Prostate gland (tissue), 2 donors: ENCODE measurements at regions not wholly inside any gene's neighbourhood (a gene's known extent, or its start where the extent isn't known, plus 50 kb on each side); places are given as distances from the start of the nearest gene placed in this dataset.
A peak's percentile ranks its signal among the peaks of the same experiment; 100 is the strongest.
"Not testable (repeated sequence)": the region's sequence is repeated elsewhere in the genome, so short reads cannot be mapped to it uniquely, and the experiment has no call there.

Experiments
- DNase-seq: peaks from one replicate; pipeline ENCODE4 v3.0.0-alpha.2; 2019; ENCODE audit warnings: low spot score
- H3K27ac ChIP-seq, 2 donors: fragments of 200-600 bp; sonication (generic); 2 replicates each; pipeline ENCODE4 v1.5.1; 2017 to 2019
- H3K27me3 ChIP-seq: fragments of 200-600 bp; sonication (generic); replicated peaks from 2 replicates; pipeline ENCODE4 v1.5.1; 2019; ENCODE audit not compliant: insufficient read depth
- H3K36me3 ChIP-seq, 2 donors: fragments of 200-600 bp; sonication (generic); 1 replicate in 1 of 2; 2 replicates in 1 of 2; pipeline versions ENCODE4 v1.5.1 to v1.8.1; 2017 to 2019
- H3K4me1 ChIP-seq: fragments of 200-600 bp; sonication (generic); replicated peaks from 2 replicates; pipeline ENCODE4 v1.5.1; 2019
- H3K4me3 ChIP-seq, 2 donors: fragments of 200-600 bp; sonication (generic); 2 replicates each; pipeline ENCODE4 v1.5.1; 2017 to 2019
- H3K9me3 ChIP-seq: fragments of 200-600 bp; sonication (generic); 2 replicates; pipeline ENCODE4 v1.5.1; 2017
- POLR2A ChIP-seq: fragments of 450-650 bp; IDR thresholded peaks from one replicate; pipeline ENCODE4 v1.6.1; 2016; ENCODE audit warnings: antibody characterized with exemption, mild to moderate bottlenecking
- POLR2AphosphoS5 ChIP-seq: sonication (generic); formaldehyde crosslinking; IDR thresholded peaks from one replicate; pipeline ENCODE4 v1.6.1; 2017; ENCODE audit warnings: antibody characterized with exemption
- WGBS: methylation state at CpG from one replicate; pipeline ENCODE4 v1.1.5; 2018; 5-methylcytosine and 5-hydroxymethylcytosine counted together
- intact Hi-C: fragments of 100-400 bp; cut with DNase I; formaldehyde crosslinking; loops from one replicate; pipeline ENCODE4 v1.14.2; 2022
- TF ChIP-seq, protein P1 (sequence below), 4 experiments: fragments of 200-600 bp in 2 of 4; fragments of 450-650 bp in 2 of 4; sonication (generic) in 2 of 4; IDR thresholded peaks; 1 replicate in 3 of 4; 2 replicates in 1 of 4; pipeline ENCODE4 v1.5.1; 2016 to 2019; ENCODE audit warnings: antibody characterized with exemption in 4 of 4, mild to moderate bottlenecking in 2 of 4, moderate library complexity in 2 of 4

DNA sequence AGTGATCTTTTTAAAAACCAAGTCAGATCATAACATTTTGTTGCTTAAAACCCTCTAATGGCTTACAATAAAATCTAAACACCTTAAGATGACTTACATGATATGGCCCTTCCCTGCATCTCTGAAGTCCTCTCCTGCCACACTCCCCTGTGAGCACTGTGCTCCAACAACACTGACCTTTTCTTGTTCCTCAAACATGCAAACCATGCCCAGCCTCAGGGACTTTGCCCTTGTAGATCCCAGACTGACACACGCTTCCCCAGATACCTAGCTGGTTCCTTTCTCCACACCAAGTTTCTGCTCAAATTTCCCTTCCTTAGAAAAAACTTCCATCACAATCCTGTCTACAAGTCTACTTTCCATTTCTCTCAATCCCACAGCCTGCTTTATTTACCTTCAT lies 128.6 kb downstream of the IPO8 start:
- Histone ChIP-seq H3K4me3 (no peak overlapping the region), H3K9me3 (no peaks in the 10 kb centered on the region), H3K36me3 (no peaks in the 10 kb centered on the region), H3K27ac (no peak overlapping the region), H3K4me1 (no peaks in the 10 kb centered on the region), H3K27me3 (no peaks in the 10 kb centered on the region)
- intact Hi-C loops, result no loop called here
- no peak for DNase-seq
- 95% methylated on average over 1 of the region's 1 CpG for WGBS
- TF ChIP-seq POLR2AphosphoS5, result no peak
- TF ChIP-seq, protein P1, sequence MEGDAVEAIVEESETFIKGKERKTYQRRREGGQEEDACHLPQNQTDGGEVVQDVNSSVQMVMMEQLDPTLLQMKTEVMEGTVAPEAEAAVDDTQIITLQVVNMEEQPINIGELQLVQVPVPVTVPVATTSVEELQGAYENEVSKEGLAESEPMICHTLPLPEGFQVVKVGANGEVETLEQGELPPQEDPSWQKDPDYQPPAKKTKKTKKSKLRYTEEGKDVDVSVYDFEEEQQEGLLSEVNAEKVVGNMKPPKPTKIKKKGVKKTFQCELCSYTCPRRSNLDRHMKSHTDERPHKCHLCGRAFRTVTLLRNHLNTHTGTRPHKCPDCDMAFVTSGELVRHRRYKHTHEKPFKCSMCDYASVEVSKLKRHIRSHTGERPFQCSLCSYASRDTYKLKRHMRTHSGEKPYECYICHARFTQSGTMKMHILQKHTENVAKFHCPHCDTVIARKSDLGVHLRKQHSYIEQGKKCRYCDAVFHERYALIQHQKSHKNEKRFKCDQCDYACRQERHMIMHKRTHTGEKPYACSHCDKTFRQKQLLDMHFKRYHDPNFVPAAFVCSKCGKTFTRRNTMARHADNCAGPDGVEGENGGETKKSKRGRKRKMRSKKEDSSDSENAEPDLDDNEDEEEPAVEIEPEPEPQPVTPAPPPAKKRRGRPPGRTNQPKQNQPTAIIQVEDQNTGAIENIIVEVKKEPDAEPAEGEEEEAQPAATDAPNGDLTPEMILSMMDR (IDR thresholded peaks at IDR 0.05), result no peak
- TF ChIP-seq POLR2A, result no peak

DNA sequence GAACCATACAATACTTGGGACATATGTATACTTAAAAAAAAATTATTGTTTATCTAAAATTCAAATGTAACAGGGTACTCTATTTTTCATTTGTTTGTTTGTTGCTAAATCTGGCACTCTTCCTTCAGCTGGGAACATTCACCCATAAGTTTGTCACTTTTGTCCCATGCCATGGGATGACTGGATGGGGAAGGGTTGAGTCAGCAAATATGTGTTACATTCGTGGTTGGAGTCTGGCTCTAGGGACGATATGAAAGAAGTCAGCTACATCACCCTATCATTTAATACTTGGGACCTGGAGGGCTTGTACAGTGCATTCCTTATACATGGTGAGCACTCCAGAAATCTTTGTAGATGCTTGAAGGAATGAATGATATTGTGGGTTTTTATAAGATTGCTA lies 131.3 kb downstream of the IPO8 start:
- H3K27me3 ChIP-seq, result no peaks in the 10 kb centered on the region
- no peak overlapping the region for H3K27ac ChIP-seq
- H3K9me3 ChIP-seq, result no peaks in the 10 kb centered on the region
- intact Hi-C loops, result no loop called here
- H3K36me3 ChIP-seq, result no peaks in the 10 kb centered on the region
- H3K4me3 ChIP-seq, result no peak overlapping the region
- no peak for DNase-seq
- H3K4me1 ChIP-seq, result no peaks in the 10 kb centered on the region
- WGBS, result 54% methylated on average over 2 of the region's 2 CpGs
- TF ChIP-seq, protein P1 (IDR thresholded peaks at IDR 0.05), result no peak
- TF ChIP-seq POLR2A (no peak), POLR2AphosphoS5 (no peak)

DNA sequence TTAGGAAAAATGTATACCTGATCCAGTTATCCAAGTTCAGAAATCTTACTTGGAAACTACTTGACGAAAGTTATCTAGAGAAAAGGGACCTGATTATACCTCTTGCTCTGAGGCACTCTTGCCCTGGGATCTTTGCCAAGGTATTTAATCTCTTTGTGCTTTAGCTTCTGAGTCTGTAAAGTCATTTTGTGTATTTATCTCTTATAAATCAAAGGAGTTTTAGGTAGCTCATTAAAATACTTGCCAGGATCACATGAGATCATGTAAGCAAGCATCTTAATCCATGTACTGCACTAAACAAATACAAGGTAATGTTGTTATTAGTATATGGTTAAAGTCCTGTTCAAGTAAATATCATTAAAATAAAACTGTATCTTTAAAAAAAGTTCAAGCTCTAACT lies 147.5 kb downstream of the IPO8 start:
- H3K9me3 ChIP-seq, result no peaks in the 10 kb centered on the region
- intact Hi-C loops, result no loop called here
- peak; percentile 54 for DNase-seq
- H3K4me1 ChIP-seq, result no peaks in the 10 kb centered on the region
- no peaks in the 10 kb centered on the region for H3K27me3 ChIP-seq
- no peak overlapping the region for H3K27ac ChIP-seq
- TF ChIP-seq, protein P1 (IDR thresholded peaks at IDR 0.05), result no peak
- TF ChIP-seq POLR2A, result no peak
- TF ChIP-seq POLR2AphosphoS5, result peak; percentile 75
- no peaks in the 10 kb centered on the region for H3K36me3 ChIP-seq
- no peak overlapping the region for H3K4me3 ChIP-seq
- 33% methylated on average over 1 of the region's 1 CpG for WGBS

DNA sequence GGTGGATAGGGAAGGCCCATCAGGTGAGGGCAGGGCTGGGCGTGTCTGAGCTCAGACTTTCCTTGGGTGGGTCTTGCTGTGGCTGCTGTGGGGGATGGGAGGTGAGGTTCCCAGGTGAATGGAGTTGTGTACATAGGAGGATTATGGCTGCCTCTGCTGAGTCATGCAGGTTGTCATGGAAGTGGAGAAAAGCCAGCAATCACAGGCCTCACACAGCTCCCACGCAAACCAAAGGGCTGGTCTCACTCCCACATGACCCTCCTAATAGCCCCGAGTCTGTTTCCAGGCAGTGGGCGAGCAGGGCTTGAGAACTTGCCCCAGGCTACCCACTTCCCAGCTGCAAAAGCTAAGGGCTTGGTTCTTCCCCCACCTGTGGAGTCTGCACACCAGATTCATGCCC lies 149.5 kb downstream of the IPO8 start:
- no peaks in the 10 kb centered on the region for H3K4me1 ChIP-seq
- no peak overlapping the region for H3K4me3 ChIP-seq
- no peaks in the 10 kb centered on the region for H3K27me3 ChIP-seq
- no peaks in the 10 kb centered on the region for H3K36me3 ChIP-seq
- intact Hi-C loops, result no loop called here
- TF ChIP-seq POLR2A, result no peak
- TF ChIP-seq, protein P1 (IDR thresholded peaks at IDR 0.05), result no peak
- no peak for TF ChIP-seq POLR2AphosphoS5
- H3K9me3 ChIP-seq, result no peaks in the 10 kb centered on the region
- no peak for DNase-seq
- 91% methylated on average over 4 of the region's 4 CpGs for WGBS
- H3K27ac ChIP-seq, result no peak overlapping the region

DNA sequence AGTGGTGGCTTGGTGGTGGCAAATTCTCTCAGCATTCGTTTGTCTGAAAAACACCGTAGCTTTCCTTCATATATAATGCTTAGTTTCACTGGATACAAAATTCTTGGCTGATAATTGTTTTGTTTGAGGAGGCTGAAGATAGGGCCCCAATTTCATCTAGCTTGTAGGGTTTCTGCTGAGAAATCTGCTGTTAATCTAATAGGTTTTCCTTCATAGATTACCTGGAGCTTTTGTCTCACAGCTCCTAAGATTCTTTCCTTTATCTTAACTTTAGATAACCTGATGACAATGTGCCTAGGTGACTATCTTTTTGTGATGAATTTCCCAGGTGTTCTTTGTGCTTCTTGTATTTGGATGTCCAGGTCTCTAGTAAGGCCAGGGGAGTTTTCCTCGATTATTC lies 151.0 kb downstream of the IPO8 start:
- H3K4me1 ChIP-seq, DNase-seq, intact Hi-C loops, H3K36me3 ChIP-seq, H3K27me3 ChIP-seq, H3K27ac ChIP-seq, H3K4me3 ChIP-seq, H3K9me3 ChIP-seq: not testable (repeated sequence)
- 98% methylated on average over 3 of the region's 3 CpGs for WGBS
